ENCODE measurements at regions not wholly inside any gene's neighbourhood (a gene's known extent, or its start where the extent isn't known, plus 50 kb on each side); places are given as distances from the start of the nearest gene placed in this dataset.
"Not testable (repeated sequence)": the region's sequence is repeated elsewhere in the genome, so short reads cannot be mapped to it uniquely, and the experiment has no call there.

DNA sequence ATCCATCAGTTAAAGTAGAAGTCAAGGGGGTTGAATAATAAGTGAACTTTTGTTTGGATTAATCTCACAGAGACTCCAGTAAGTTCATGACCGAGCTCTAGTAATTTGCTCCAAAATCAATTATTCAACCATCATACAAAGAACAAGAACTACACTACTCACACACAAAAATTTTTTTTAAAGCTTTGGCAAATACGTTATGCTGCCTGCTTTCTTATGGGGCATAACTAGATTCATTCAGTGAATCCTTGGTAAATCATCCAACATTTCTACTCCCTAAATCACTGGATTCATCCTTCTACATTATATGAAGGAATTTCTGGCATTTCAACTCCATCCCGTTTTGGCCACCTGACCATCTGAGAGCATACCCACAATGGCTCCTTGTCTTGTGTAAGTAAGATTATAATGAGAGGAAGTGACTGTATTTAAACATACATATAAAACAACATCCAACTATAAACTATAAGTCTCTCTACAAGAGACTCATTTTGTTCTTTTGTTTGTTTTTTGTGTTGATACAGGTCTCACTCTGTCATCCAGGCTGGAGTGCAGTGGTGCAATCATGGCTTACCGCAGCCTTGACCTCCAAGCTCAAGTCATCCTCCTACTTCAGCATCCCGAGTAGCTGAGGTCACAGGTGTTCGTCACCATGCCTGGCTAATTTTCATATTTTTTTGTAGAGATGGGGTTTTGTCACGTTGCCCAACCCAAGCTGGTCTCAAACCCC, 144.2 kb upstream of the LRRTM4 start:
- Mint-ChIP-seq H3K27me3 (no peaks in the 10 kb centered on the region), H3K27ac (no peak overlapping the region), H3K9me3 (no peaks in the 10 kb centered on the region), H3K4me3 (no peak overlapping the region), H3K4me1 (no peaks in the 10 kb centered on the region), H3K36me3 (no peaks in the 10 kb centered on the region)

DNA sequence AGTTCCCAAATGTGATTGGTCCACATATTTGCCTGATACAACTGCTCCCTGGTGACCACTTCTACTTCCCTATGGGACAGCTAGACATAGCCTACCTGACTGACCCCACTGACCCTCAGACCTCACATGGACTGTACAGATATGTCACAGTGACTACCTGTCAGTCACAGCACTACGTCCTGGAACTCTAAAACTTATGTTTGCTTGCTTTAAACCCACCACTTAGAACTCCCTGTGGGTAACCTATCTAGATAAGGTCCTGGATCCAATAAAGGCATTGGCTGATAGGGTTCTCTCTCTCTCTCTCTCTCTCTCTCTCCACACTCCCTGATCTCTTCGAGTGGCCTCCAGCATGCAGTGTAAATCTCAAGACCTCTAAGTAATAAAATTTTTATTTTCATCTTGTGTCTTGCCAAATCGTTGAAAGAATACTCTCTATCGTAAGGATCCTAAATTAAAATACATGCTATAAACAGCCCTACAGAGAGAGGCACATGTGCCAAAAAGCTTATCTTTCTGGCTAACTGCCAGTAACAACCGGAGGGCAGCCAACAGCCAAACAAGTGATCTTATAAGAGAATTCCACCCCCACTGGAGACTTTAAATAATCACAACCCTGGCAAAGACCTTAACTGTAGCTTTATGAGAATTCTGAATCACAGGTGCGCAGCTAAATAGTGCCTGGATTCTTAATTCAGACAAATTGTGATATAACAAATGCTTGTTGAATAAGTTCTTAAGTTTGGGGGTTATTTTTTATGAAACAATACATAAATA, 162.6 kb upstream of the LRRTM4 start:
- H3K27ac Mint-ChIP-seq, result not testable (repeated sequence)

GRCh38 chr2:77712601-77713000, 190.4 kb upstream of the LRRTM4 start:
- no peaks in the 10 kb centered on the region for H3K36me3 Mint-ChIP-seq
- H3K27me3 Mint-ChIP-seq, result no peaks in the 10 kb centered on the region
- no peaks in the 10 kb centered on the region for H3K9me3 Mint-ChIP-seq

More for the DNA sequence above, 162.6 kb upstream of the LRRTM4 start:
- not testable (repeated sequence) for H3K36me3 Mint-ChIP-seq, H3K27me3 Mint-ChIP-seq, H3K4me1 Mint-ChIP-seq, H3K4me3 Mint-ChIP-seq, H3K9me3 Mint-ChIP-seq

DNA sequence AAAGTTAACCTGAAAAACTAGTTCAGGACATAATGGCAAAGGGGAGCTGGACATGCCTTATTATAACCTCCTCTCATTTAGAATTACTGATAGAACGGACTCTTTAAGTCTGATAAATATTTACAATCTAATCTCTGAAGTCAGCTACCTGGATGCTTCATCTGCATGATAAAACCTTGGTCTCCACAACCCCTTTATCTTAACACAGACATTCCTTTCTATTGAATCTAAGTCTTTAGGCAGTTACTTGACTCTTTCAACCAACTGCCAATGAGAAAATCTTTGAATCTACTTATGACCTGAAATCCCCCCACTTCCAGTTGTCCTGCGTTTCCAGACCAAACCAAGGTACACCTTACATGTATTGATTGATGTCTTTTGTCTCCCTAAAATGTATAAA, 191.2 kb upstream of the LRRTM4 start:
- no peaks in the 10 kb centered on the region for H3K27me3 Mint-ChIP-seq
- no peaks in the 10 kb centered on the region for H3K4me1 Mint-ChIP-seq
- no peaks in the 10 kb centered on the region for H3K9me3 Mint-ChIP-seq
- no peaks in the 10 kb centered on the region for H3K36me3 Mint-ChIP-seq
- no peak overlapping the region for H3K4me3 Mint-ChIP-seq
- H3K27ac Mint-ChIP-seq, result no peak overlapping the region

More at GRCh38 chr2:77712601-77713000, 190.4 kb upstream of the LRRTM4 start:
- Mint-ChIP-seq H3K4me3 (no peak overlapping the region), H3K4me1 (no peaks in the 10 kb centered on the region), H3K27ac (no peak overlapping the region)

GRCh38 chr2:77720115-77720514, 197.9 kb upstream of the LRRTM4 start:
- no peak overlapping the region for H3K27ac Mint-ChIP-seq
- no peaks in the 10 kb centered on the region for H3K4me1 Mint-ChIP-seq
- no peaks in the 10 kb centered on the region for H3K27me3 Mint-ChIP-seq
- no peaks in the 10 kb centered on the region for H3K36me3 Mint-ChIP-seq
- no peak overlapping the region for H3K4me3 Mint-ChIP-seq
- peaks cover 5% of the 10 kb centered on the region for H3K9me3 Mint-ChIP-seq

DNA sequence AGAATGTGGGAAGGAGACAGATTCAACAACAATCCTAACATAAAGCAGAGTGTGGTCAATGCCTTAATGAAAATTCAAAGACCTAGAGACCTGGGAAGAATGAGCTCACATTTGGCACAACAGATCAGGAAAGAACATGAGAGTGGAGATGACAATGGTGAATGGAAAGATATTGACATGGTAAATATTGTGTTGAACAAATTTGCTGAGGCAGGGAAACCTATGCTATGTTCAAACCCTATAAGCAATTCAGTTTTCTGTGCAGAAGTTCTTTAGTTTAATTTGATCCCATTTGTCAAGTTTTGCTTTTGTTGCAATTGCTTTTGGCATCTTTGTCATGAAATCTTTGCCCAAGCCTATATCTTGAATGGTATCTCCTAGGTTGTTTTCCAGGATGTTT, 199.4 kb upstream of the LRRTM4 start:
- H3K36me3 Mint-ChIP-seq, result no peaks in the 10 kb centered on the region
- H3K27me3 Mint-ChIP-seq, result no peaks in the 10 kb centered on the region
- H3K9me3 Mint-ChIP-seq, result peaks cover 5% of the 10 kb centered on the region
- no peak overlapping the region for H3K27ac Mint-ChIP-seq
- H3K4me1 Mint-ChIP-seq, result no peaks in the 10 kb centered on the region
- no peak overlapping the region for H3K4me3 Mint-ChIP-seq

DNA sequence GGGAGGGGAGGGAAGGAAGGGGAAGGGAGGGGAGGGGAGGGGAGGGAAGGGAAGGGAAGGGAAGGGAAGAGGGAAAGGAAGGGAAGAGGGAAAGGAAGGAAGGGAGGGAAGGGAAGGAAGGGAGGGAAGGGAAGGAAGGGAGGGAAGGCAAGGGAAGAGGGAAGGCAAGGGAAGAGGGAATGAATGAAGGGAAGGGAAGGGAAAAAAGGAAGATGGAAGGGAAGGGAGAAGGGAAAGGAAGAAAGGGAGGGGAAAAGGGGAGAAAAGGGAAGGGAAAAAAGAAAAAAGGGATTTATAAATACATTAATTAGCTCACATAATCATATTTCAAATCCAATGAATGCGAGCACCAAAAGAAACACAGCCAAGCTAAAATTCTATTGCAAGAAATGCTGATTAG, 202.9 kb upstream of the LRRTM4 start:
- Mint-ChIP-seq H3K9me3 (peaks cover 12% of the 10 kb centered on the region), H3K4me3 (no peak overlapping the region), H3K27ac (no peak overlapping the region), H3K4me1 (no peaks in the 10 kb centered on the region), H3K36me3 (no peaks in the 10 kb centered on the region), H3K27me3 (no peaks in the 10 kb centered on the region)

DNA sequence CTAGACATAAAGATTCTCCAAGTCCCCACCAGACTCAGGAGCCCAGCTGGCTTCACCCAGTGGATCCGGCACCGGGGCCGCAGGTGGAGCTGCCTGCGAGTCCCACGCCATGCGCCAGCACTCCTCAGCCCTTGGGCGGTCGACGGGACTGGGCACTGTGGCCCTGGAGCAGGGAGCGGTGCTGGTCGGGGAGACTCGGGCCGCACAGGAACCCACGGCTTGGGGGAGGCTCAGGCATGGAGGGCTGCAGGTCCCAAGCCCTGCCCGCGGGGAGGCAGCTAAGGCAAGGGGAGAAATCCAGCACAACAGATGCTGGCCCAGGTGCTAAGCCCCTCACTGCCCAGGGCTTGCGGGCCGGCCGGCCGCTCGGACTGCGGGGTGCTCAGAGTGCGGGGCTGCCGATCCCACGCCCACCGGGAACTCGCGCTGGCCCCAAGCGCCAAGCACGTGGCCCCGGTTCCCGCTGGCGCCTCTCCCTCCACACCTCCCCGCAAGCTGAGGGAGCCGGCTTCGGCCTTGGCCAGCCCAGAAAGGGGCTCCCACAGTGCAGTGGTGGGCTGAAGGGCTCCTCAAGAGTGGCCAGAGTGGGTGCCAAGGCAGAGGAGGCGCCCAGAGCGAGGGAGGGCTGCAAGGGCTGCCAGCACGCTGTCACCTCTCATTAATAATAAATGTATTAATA, 212.6 kb upstream of the LRRTM4 start:
- not testable (repeated sequence) for H3K27ac Mint-ChIP-seq, H3K9me3 Mint-ChIP-seq, H3K4me3 Mint-ChIP-seq, H3K36me3 Mint-ChIP-seq, H3K27me3 Mint-ChIP-seq, H3K4me1 Mint-ChIP-seq

GRCh38 chr2:77737236-77737635, 215.1 kb upstream of the LRRTM4 start:
- Mint-ChIP-seq H3K27me3 (no peaks in the 10 kb centered on the region), H3K4me1 (no peaks in the 10 kb centered on the region), H3K4me3 (no peak overlapping the region), H3K9me3 (no peaks in the 10 kb centered on the region), H3K36me3 (no peaks in the 10 kb centered on the region), H3K27ac (no peak overlapping the region)

DNA sequence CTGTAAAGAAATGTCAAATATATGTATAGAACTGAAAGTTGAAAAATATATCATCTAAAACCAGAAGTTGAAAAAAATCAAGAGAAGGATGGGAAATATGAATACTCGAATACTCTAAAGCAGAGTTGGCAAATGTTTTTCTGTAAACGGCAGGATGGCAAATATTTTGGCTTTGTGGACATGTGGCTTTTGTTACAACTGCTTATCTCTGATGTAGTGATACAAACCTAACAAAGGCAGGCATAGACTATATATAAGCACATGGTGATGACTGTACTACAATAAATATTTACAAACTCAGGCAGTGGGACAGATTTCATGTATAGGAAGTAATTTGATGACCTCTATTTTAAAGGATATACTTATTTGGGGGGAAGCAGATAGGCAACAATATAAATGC, 224.6 kb upstream of the LRRTM4 start:
- Mint-ChIP-seq H3K27ac (no peak overlapping the region), H3K4me1 (no peaks in the 10 kb centered on the region), H3K4me3 (no peak overlapping the region), H3K27me3 (no peaks in the 10 kb centered on the region), H3K9me3 (peaks cover 5% of the 10 kb centered on the region), H3K36me3 (no peaks in the 10 kb centered on the region)

- H3K4me3 Mint-ChIP-seq, H3K4me1 Mint-ChIP-seq, H3K27me3 Mint-ChIP-seq, H3K9me3 Mint-ChIP-seq, H3K27ac Mint-ChIP-seq, H3K36me3 Mint-ChIP-seq: not testable (repeated sequence)
Measured at GRCh38 chr2:77753710-77754345, 231.7 kb upstream of the LRRTM4 start.

DNA sequence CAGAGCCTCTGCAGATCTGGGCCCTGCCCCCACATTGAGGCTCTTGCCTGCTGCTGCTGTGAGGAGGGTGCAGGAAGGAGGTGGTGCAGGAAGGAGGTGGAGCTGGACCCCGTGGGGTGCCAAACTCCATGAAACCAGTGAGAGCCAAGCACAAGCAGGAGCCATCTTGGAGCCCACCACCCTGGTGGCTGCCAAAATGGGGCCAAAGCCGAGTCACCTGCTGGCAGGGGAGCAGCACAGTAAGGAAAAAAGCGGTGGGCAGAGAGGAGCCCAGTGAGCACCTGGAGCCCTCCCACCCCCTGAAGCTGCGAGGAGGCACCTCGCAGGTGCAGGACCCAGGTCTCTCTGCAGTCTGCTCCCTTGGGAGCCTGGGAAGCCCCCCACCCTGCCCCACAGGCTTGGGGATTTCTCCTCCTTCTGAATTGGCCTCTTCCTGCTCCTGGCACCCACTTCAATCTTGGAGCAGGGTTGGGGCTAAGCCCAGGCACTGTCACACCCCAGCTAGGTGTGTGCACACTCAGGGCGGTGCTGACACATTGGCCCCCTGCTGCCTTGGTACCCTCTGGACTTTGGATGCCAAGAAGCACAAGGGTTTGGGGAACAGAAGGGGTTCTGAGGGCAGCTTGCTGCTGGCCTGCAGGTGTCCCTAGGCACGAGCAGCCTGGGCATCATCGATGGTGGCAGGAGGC, 245.4 kb upstream of the LRRTM4 start:
- no peaks in the 10 kb centered on the region for H3K4me1 Mint-ChIP-seq
- H3K4me3 Mint-ChIP-seq, result no peak overlapping the region
- no peaks in the 10 kb centered on the region for H3K36me3 Mint-ChIP-seq
- no peak overlapping the region for H3K27ac Mint-ChIP-seq
- no peaks in the 10 kb centered on the region for H3K27me3 Mint-ChIP-seq
- peaks cover 9% of the 10 kb centered on the region for H3K9me3 Mint-ChIP-seq

DNA sequence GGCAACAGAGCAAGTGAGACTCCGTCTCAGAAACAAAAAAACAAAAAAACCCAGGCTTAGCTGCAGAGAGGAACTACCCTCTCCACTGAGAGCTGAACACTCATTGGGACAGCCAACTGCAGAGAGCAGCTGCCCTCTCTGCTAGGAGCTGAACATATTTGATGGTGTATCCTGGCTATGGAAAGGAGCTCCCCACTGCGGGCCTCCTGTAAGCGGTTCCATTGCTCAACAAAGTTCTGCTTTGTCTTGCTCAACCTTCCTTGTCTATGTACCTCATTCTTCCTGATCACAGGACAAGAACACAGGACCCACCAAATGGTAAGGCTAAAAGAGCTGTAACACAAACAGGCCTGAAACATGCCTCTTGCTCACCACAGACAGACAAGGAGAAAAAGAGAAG, 246.3 kb upstream of the LRRTM4 start:
- no peaks in the 10 kb centered on the region for H3K36me3 Mint-ChIP-seq
- no peaks in the 10 kb centered on the region for H3K27me3 Mint-ChIP-seq
- H3K4me1 Mint-ChIP-seq, result no peaks in the 10 kb centered on the region
- no peak overlapping the region for H3K4me3 Mint-ChIP-seq
- H3K9me3 Mint-ChIP-seq, result peaks cover 9% of the 10 kb centered on the region
- no peak overlapping the region for H3K27ac Mint-ChIP-seq

DNA sequence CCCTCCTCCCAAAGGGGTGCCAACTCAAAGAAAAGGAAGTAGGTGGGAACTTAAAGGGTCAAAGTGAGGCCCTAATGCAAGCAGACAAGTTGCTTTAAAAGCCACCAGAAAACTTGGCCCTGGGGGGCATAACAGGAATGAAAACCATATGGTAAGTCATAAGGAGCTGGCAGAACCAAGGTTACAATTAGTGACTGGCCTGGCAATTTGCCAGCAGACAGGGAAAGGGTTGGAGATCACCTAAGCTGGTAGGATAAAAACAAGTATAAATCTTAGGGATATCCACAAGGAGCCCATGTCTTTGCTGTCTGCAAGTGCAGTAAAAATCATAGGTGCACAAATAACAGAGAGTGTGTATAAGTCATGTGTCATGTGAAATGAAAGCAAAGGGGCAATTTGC, 256.7 kb upstream of the LRRTM4 start:
- Mint-ChIP-seq H3K9me3 (peaks cover 4% of the 10 kb centered on the region), H3K36me3 (no peaks in the 10 kb centered on the region), H3K27me3 (no peaks in the 10 kb centered on the region), H3K4me3 (no peak overlapping the region), H3K4me1 (no peaks in the 10 kb centered on the region), H3K27ac (no peak overlapping the region)

DNA sequence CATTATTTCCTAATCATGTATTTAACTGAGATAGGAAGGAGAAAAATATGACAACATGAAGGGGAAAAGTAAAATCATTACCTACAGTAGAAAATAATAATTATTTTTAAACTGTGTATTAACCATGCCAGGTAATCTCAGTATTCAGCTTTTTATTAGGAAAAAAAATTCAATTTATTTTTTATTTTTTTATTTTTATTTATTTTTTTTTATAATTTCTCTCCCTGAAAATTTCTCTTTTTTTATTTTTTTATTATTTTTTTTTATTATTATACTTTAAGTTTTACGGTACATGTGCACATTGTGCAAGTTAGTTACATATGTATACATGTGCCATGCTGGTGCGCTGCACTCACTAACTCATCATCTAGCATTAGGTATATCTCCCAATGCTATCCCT, 271.3 kb upstream of the LRRTM4 start:
- H3K36me3 Mint-ChIP-seq, H3K27me3 Mint-ChIP-seq, H3K4me1 Mint-ChIP-seq, H3K27ac Mint-ChIP-seq, H3K4me3 Mint-ChIP-seq: not testable (repeated sequence)
- H3K9me3 Mint-ChIP-seq, result peaks cover 13% of the 10 kb centered on the region
